CD4-positive, CD25-positive, alpha-beta regulatory T cell (primary cell): ENCODE measurements at regions not wholly inside any gene's neighbourhood (a gene's known extent, or its start where the extent isn't known, plus 50 kb on each side); places are given as distances from the start of the nearest gene placed in this dataset.
"Not testable (repeated sequence)": the region's sequence is repeated elsewhere in the genome, so short reads cannot be mapped to it uniquely, and the experiment has no call there.

Experiments used
- ATAC-seq, 2 donors: fragments of 150-1000 bp; cut with Tn5 transposase; one replicate each; pipeline ENCODE4 v1.10.0; 2021; ENCODE audit warnings: low read depth in 2 of 2, moderate number of reproducible peaks in 2 of 2, moderate library complexity in 1 of 2
- DNase-seq, 3 donors: peaks; one replicate each; pipeline versions ENCODE4 v3.0.0 to v3.0.0-alpha.2; 2012 to 2022; ENCODE audit warnings: mixed read lengths in 1 of 3
- H3K27ac ChIP-seq: one replicate; pipeline ENCODE4 v1.7.0; 2013; ENCODE audit warnings: mild to moderate bottlenecking, low read length; ENCODE audit not compliant: insufficient read depth, poor library complexity, severe bottlenecking
- H3K27me3 ChIP-seq: one replicate; pipeline ENCODE4 v1.7.0; 2013; ENCODE audit warnings: low read length; ENCODE audit not compliant: control insufficient read depth, insufficient read depth
- H3K36me3 ChIP-seq: one replicate; pipeline ENCODE4 v1.7.0; 2013; ENCODE audit warnings: mild to moderate bottlenecking, low read length, moderate library complexity; ENCODE audit not compliant: control insufficient read depth, insufficient read depth
- H3K4me1 ChIP-seq: 2 replicates; pipeline ENCODE4 v1.7.0; 2013; ENCODE audit warnings: mild to moderate bottlenecking, low read length; ENCODE audit not compliant: insufficient read depth, control insufficient read depth, poor library complexity, severe bottlenecking
- H3K4me3 ChIP-seq: one replicate; pipeline ENCODE4 v1.7.0; 2013; ENCODE audit warnings: low read depth, mild to moderate bottlenecking, low read length, moderate library complexity
- H3K9me3 ChIP-seq, 2 experiments: 1 replicate in 1 of 2; 2 replicates in 1 of 2; pipeline ENCODE4 v1.7.0; 2013; ENCODE audit warnings: low read length in 2 of 2, mild to moderate bottlenecking in 1 of 2, moderate library complexity in 1 of 2; ENCODE audit not compliant: control insufficient read depth in 2 of 2
- H3K27ac Mint-ChIP-seq, 3 donors: one replicate each; pipeline ENCODE4 v1.8.0; 2020 to 2022; ENCODE audit warnings: mild to moderate bottlenecking in 3 of 3, mixed read lengths in 3 of 3, moderate library complexity in 2 of 3
- H3K27me3 Mint-ChIP-seq: one replicate; pipeline ENCODE4 v1.8.0; 2022; ENCODE audit warnings: mild to moderate bottlenecking, mixed read lengths
- H3K36me3 Mint-ChIP-seq: one replicate; pipeline ENCODE4 v1.8.0; 2020; ENCODE audit warnings: mixed read lengths
- H3K4me1 Mint-ChIP-seq, 4 donors: one replicate each; pipeline ENCODE4 v1.8.0; 2020 to 2022; ENCODE audit warnings: mixed read lengths in 4 of 4, mild to moderate bottlenecking in 1 of 4
- H3K4me3 Mint-ChIP-seq, 4 donors: one replicate each; pipeline ENCODE4 v1.8.0; 2020 to 2022; ENCODE audit warnings: mild to moderate bottlenecking in 4 of 4, mixed read lengths in 4 of 4, moderate library complexity in 3 of 4
- H3K9me3 Mint-ChIP-seq, 7 donors: one replicate each; pipeline ENCODE4 v1.8.0; 2020 to 2022; ENCODE audit warnings: mixed read lengths in 7 of 7, mild to moderate bottlenecking in 3 of 7, moderate library complexity in 2 of 7

- not testable (repeated sequence) for ATAC-seq, DNase-seq, H3K9me3 ChIP-seq, H3K4me3 ChIP-seq, H3K27me3 ChIP-seq, H3K4me1 Mint-ChIP-seq, H3K27ac Mint-ChIP-seq, H3K36me3 Mint-ChIP-seq, H3K4me1 ChIP-seq, H3K9me3 Mint-ChIP-seq, H3K36me3 ChIP-seq, H3K27me3 Mint-ChIP-seq, H3K4me3 Mint-ChIP-seq, H3K27ac ChIP-seq
Observed at GRCh38 chr6:19939926-19940325, 102.8 kb downstream of the ID4 start.

- Histone ChIP-seq H3K27me3 (no peaks in the 10 kb centered on the region), H3K4me3 (no peak overlapping the region), H3K36me3 (no peaks in the 10 kb centered on the region), H3K9me3 (no peaks in the 10 kb centered on the region), H3K27ac (no peak overlapping the region), H3K4me1 (no peaks in the 10 kb centered on the region)
- Mint-ChIP-seq H3K9me3 (peaks cover 0 to 5% (median 1%) of the 10 kb centered on the region in 7 donors), H3K4me1 (no peaks in the 10 kb centered on the region), H3K27me3 (peaks cover 4% of the 10 kb centered on the region), H3K4me3 (no peak overlapping the region), H3K36me3 (no peaks in the 10 kb centered on the region), H3K27ac (no peak overlapping the region)
- no peak for DNase-seq
- ATAC-seq, result no peak
Observed at GRCh38 chr6:19943042-19943441, 105.9 kb downstream of the ID4 start.

GRCh38 chr6:19945843-19946358 is 108.7 kb downstream of the ID4 start:
- ATAC-seq (no peak), DNase-seq (no peak)
- no peak overlapping the region for H3K4me3 Mint-ChIP-seq
- Histone ChIP-seq H3K4me3 (no peak overlapping the region), H3K4me1 (no peaks in the 10 kb centered on the region), H3K27me3 (no peaks in the 10 kb centered on the region), H3K27ac (no peak overlapping the region), H3K9me3 (no peaks in the 10 kb centered on the region), H3K36me3 (no peaks in the 10 kb centered on the region)
- no peaks in the 10 kb centered on the region for H3K36me3 Mint-ChIP-seq
- H3K4me1 Mint-ChIP-seq, result no peaks in the 10 kb centered on the region
- peaks cover 4% of the 10 kb centered on the region for H3K27me3 Mint-ChIP-seq
- no peak overlapping the region for H3K27ac Mint-ChIP-seq
- peaks cover 0 to 7% (median 2%) of the 10 kb centered on the region in 7 donors for H3K9me3 Mint-ChIP-seq

GRCh38 chr6:19949155-19949554 is 112.0 kb downstream of the ID4 start:
- Mint-ChIP-seq H3K27me3 (peaks cover 4% of the 10 kb centered on the region), H3K27ac (no peak overlapping the region), H3K4me1 (no peaks in the 10 kb centered on the region), H3K36me3 (no peaks in the 10 kb centered on the region), H3K9me3 (peaks cover 0 to 15% (median 4%) of the 10 kb centered on the region in 7 donors), H3K4me3 (no peak overlapping the region)
- H3K9me3 ChIP-seq, result no peaks in the 10 kb centered on the region
- no peaks in the 10 kb centered on the region for H3K4me1 ChIP-seq
- H3K27me3 ChIP-seq, result no peaks in the 10 kb centered on the region
- no peak overlapping the region for H3K27ac ChIP-seq
- no peaks in the 10 kb centered on the region for H3K36me3 ChIP-seq
- ATAC-seq, result no peak
- no peak overlapping the region for H3K4me3 ChIP-seq
- no peak for DNase-seq

GRCh38 chr6:19964115-19964514 is 126.9 kb downstream of the ID4 start:
- Mint-ChIP-seq H3K36me3 (no peaks in the 10 kb centered on the region), H3K27ac (no peak overlapping the region), H3K4me1 (no peaks in the 10 kb centered on the region), H3K4me3 (no peak overlapping the region), H3K9me3 (peaks cover 0 to 5% (median 1%) of the 10 kb centered on the region in 7 donors), H3K27me3 (no peaks in the 10 kb centered on the region)
- Histone ChIP-seq H3K9me3 (no peaks in the 10 kb centered on the region), H3K4me3 (no peak overlapping the region), H3K4me1 (no peaks in the 10 kb centered on the region), H3K27me3 (no peaks in the 10 kb centered on the region), H3K27ac (no peak overlapping the region), H3K36me3 (no peaks in the 10 kb centered on the region)
- no peak for ATAC-seq
- no peak for DNase-seq

GRCh38 chr6:19968201-19968600 is 131.0 kb downstream of the ID4 start:
- no peak overlapping the region for H3K4me3 Mint-ChIP-seq
- Histone ChIP-seq H3K4me3 (no peak overlapping the region), H3K27me3 (no peaks in the 10 kb centered on the region), H3K27ac (no peak overlapping the region), H3K36me3 (no peaks in the 10 kb centered on the region), H3K4me1 (no peaks in the 10 kb centered on the region), H3K9me3 (no peaks in the 10 kb centered on the region)
- DNase-seq (no peak), ATAC-seq (no peak)
- no peak overlapping the region for H3K27ac Mint-ChIP-seq
- H3K36me3 Mint-ChIP-seq, result no peaks in the 10 kb centered on the region
- H3K4me1 Mint-ChIP-seq, result no peaks in the 10 kb centered on the region
- peaks cover 0 to 5% (median 1%) of the 10 kb centered on the region in 7 donors for H3K9me3 Mint-ChIP-seq
- no peaks in the 10 kb centered on the region for H3K27me3 Mint-ChIP-seq

- no peaks in the 10 kb centered on the region for H3K9me3 ChIP-seq
- ATAC-seq (no peak), DNase-seq (no peak)
- Mint-ChIP-seq H3K36me3 (no peaks in the 10 kb centered on the region), H3K4me1 (no peaks in the 10 kb centered on the region), H3K27ac (no peak overlapping the region), H3K4me3 (no peak overlapping the region), H3K27me3 (no peaks in the 10 kb centered on the region), H3K9me3 (peaks cover 0 to 5% (median 1%) of the 10 kb centered on the region in 7 donors)
- H3K4me3 ChIP-seq, result no peak overlapping the region
- no peaks in the 10 kb centered on the region for H3K36me3 ChIP-seq
- no peak overlapping the region for H3K27ac ChIP-seq
- H3K27me3 ChIP-seq, result no peaks in the 10 kb centered on the region
- H3K4me1 ChIP-seq, result no peaks in the 10 kb centered on the region
Observed at GRCh38 chr6:19972221-19972620, 135.1 kb downstream of the ID4 start.

GRCh38 chr6:19976411-19977129 is 139.4 kb downstream of the ID4 start:
- H3K4me1 Mint-ChIP-seq, result no peaks in the 10 kb centered on the region
- Histone ChIP-seq H3K4me1 (no peaks in the 10 kb centered on the region), H3K4me3 (no peak overlapping the region), H3K27ac (no peak overlapping the region), H3K36me3 (no peaks in the 10 kb centered on the region), H3K27me3 (no peaks in the 10 kb centered on the region), H3K9me3 (no peaks in the 10 kb centered on the region)
- H3K9me3 Mint-ChIP-seq, result peaks cover 0 to 3% (median 0%) of the 10 kb centered on the region in 7 donors
- H3K4me3 Mint-ChIP-seq, result no peak overlapping the region
- DNase-seq (no peak), ATAC-seq (no peak)
- H3K36me3 Mint-ChIP-seq, result no peaks in the 10 kb centered on the region
- no peak overlapping the region for H3K27ac Mint-ChIP-seq
- no peaks in the 10 kb centered on the region for H3K27me3 Mint-ChIP-seq
